ENCODE measurements at regions not wholly inside any gene's neighbourhood (a gene's known extent, or its start where the extent isn't known, plus 50 kb on each side); places are given as distances from the start of the nearest gene placed in this dataset.

DNA sequence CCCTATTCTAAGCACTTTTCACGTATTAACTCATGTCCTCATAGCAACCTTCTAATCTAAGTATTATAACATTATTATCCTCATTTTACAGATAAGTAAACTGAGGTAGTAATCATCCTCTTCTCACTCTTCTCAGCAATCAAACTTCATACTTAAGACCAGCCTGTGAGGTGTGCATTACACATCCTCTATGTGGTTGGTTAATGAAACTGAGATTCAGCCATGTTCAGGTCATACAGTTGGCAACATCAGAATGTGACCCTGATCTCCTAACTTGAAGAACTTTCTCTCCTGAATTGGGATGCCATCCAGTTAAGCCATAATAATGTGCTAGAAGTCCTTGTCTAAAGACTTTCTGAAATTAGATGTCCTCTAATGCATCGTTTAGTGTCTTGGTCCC is 275.1 kb upstream of the ANKRD55 start:
- H3F3A ChIP-seq (replicated peaks; ENCODE audit: insufficient read depth), result no peaks in the 10 kb centered on the region
- ChIA-PET CTCF (no interaction called here), POLR2A (no interaction called here)
- no peaks in the 10 kb centered on the region for H3K27me3 ChIP-seq (ENCODE audit: insufficient read depth)
- TF ChIP-seq, protein P1, sequence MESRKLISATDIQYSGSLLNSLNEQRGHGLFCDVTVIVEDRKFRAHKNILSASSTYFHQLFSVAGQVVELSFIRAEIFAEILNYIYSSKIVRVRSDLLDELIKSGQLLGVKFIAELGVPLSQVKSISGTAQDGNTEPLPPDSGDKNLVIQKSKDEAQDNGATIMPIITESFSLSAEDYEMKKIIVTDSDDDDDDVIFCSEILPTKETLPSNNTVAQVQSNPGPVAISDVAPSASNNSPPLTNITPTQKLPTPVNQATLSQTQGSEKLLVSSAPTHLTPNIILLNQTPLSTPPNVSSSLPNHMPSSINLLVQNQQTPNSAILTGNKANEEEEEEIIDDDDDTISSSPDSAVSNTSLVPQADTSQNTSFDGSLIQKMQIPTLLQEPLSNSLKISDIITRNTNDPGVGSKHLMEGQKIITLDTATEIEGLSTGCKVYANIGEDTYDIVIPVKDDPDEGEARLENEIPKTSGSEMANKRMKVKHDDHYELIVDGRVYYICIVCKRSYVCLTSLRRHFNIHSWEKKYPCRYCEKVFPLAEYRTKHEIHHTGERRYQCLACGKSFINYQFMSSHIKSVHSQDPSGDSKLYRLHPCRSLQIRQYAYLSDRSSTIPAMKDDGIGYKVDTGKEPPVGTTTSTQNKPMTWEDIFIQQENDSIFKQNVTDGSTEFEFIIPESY (IDR thresholded peaks at IDR 0.05; ENCODE audit: borderline replicate concordance, low read depth), result no peak
- TF ChIP-seq NRF1 (IDR thresholded peaks at IDR 0.05; ENCODE audit: low read depth, low read length), result no peak
- TF ChIP-seq USF1 (IDR thresholded peaks at IDR 0.05; ENCODE audit: borderline replicate concordance, low read depth), result no peak
- H3K9ac ChIP-seq, result no peak overlapping the region
- H3K27ac ChIP-seq (ENCODE audit: low read depth in 2 of 2, low read length in 1 of 2), result no peak overlapping the region
- H4K20me1 ChIP-seq (ENCODE audit: insufficient read depth), result no peaks in the 10 kb centered on the region
- no peaks in the 10 kb centered on the region for H3K4me1 ChIP-seq (ENCODE audit: control insufficient read depth in 1 of 2, insufficient read depth in 2 of 2, low read depth in 1 of 2, low read length in 1 of 2)
- no peaks in the 10 kb centered on the region for H3K79me2 ChIP-seq (ENCODE audit: insufficient read depth)
- no peaks in the 10 kb centered on the region for H3K36me3 ChIP-seq (replicated peaks in 1 of 2; ENCODE audit: control insufficient read depth in 1 of 2, insufficient read depth in 2 of 2, low read length in 1 of 2)
- H2AFZ ChIP-seq (ENCODE audit: low read depth), result no peak overlapping the region
- H3K4me2 ChIP-seq, result no peak overlapping the region
- H3K4me3 ChIP-seq (ENCODE audit: low read depth in 2 of 2, low read length in 1 of 2), result no peak overlapping the region
- 75% methylated on average over 2 of the region's 2 CpGs for WGBS (ENCODE audit: low lambda C conversion rate)
- no peaks in the 10 kb centered on the region for H3K9me2 ChIP-seq
- no peak for DNase-seq
- no peaks in the 10 kb centered on the region for H3K9me3 ChIP-seq

DNA sequence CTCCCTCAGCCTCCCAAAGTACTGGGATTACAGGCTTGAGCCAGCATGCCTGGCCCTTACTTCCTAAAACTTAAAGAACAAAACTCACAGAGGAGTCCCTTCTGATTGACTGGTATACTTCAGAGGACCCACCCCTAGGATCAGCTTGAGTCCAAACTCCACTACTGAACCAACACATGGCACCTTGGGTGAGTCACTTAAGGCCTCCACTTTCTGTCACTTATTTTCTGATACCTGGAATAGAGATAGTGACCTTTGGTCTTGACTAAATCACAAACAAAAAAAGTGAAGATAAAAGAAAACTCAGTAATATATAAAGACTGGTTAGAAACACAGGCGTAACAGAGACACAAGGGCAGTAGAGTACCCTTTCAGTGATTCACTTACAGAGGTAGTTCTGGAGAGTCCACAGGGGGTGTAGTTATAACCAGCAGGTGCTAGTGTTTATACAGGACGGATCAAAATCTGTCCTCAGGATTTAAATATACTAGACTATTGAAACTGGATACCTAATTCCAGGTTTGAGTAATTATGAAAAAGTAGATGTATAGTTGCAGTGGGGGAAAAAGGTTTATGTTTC is 274.3 kb upstream of the ANKRD55 start:
- Histone ChIP-seq H3K9me2 (no peaks in the 10 kb centered on the region), H3K27me3 (ENCODE audit: insufficient read depth) (no peaks in the 10 kb centered on the region), H3K4me2 (no peak overlapping the region), H3K9ac (no peak overlapping the region), H3K4me3 (ENCODE audit: low read depth in 2 of 2, low read length in 1 of 2) (no peak overlapping the region), H4K20me1 (ENCODE audit: insufficient read depth) (no peaks in the 10 kb centered on the region), H3K9me3 (no peaks in the 10 kb centered on the region), H3K27ac (ENCODE audit: low read depth in 2 of 2, low read length in 1 of 2) (no peak overlapping the region), H3K36me3 (replicated peaks in 1 of 2; ENCODE audit: control insufficient read depth in 1 of 2, insufficient read depth in 2 of 2, low read length in 1 of 2) (no peaks in the 10 kb centered on the region), H3K79me2 (ENCODE audit: insufficient read depth) (no peaks in the 10 kb centered on the region), H3K4me1 (ENCODE audit: control insufficient read depth in 1 of 2, insufficient read depth in 2 of 2, low read depth in 1 of 2, low read length in 1 of 2) (no peaks in the 10 kb centered on the region), H2AFZ (ENCODE audit: low read depth) (no peak overlapping the region), H3F3A (replicated peaks; ENCODE audit: insufficient read depth) (no peaks in the 10 kb centered on the region)
- ChIA-PET POLR2A (no interaction called here), CTCF (no interaction called here)
- no peak for DNase-seq
- TF ChIP-seq, protein P2, sequence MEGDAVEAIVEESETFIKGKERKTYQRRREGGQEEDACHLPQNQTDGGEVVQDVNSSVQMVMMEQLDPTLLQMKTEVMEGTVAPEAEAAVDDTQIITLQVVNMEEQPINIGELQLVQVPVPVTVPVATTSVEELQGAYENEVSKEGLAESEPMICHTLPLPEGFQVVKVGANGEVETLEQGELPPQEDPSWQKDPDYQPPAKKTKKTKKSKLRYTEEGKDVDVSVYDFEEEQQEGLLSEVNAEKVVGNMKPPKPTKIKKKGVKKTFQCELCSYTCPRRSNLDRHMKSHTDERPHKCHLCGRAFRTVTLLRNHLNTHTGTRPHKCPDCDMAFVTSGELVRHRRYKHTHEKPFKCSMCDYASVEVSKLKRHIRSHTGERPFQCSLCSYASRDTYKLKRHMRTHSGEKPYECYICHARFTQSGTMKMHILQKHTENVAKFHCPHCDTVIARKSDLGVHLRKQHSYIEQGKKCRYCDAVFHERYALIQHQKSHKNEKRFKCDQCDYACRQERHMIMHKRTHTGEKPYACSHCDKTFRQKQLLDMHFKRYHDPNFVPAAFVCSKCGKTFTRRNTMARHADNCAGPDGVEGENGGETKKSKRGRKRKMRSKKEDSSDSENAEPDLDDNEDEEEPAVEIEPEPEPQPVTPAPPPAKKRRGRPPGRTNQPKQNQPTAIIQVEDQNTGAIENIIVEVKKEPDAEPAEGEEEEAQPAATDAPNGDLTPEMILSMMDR (IDR thresholded peaks at IDR 0.05), result no peak
- TF ChIP-seq NRF1 (IDR thresholded peaks at IDR 0.05; ENCODE audit: low read depth, low read length), result no peak
- TF ChIP-seq, protein P3, sequence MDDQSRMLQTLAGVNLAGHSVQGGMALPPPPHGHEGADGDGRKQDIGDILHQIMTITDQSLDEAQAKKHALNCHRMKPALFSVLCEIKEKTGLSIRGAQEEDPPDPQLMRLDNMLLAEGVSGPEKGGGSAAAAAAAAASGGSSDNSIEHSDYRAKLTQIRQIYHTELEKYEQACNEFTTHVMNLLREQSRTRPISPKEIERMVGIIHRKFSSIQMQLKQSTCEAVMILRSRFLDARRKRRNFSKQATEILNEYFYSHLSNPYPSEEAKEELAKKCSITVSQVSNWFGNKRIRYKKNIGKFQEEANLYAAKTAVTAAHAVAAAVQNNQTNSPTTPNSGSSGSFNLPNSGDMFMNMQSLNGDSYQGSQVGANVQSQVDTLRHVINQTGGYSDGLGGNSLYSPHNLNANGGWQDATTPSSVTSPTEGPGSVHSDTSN (IDR thresholded peaks at IDR 0.05), result no peak
- no peak for TF ChIP-seq NFIC (IDR thresholded peaks at IDR 0.05; ENCODE audit: borderline replicate concordance)
- TF ChIP-seq, protein P4, sequence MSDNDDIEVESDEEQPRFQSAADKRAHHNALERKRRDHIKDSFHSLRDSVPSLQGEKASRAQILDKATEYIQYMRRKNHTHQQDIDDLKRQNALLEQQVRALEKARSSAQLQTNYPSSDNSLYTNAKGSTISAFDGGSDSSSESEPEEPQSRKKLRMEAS (IDR thresholded peaks at IDR 0.05; ENCODE audit: low read depth), result no peak
- TF ChIP-seq EZH2phosphoT487 (IDR thresholded peaks at IDR 0.05; ENCODE audit: borderline replicate concordance, low read depth), result no peak
- TF ChIP-seq FOXJ3 (CRISPR knock-in tag; IDR thresholded peaks at IDR 0.05), result no peak
- TF ChIP-seq FOXM1 (IDR thresholded peaks at IDR 0.05; ENCODE audit: low read depth), result no peak
- no peak for TF ChIP-seq RFX5 (IDR thresholded peaks at IDR 0.05; ENCODE audit: low read length)
- TF ChIP-seq, protein P5, sequence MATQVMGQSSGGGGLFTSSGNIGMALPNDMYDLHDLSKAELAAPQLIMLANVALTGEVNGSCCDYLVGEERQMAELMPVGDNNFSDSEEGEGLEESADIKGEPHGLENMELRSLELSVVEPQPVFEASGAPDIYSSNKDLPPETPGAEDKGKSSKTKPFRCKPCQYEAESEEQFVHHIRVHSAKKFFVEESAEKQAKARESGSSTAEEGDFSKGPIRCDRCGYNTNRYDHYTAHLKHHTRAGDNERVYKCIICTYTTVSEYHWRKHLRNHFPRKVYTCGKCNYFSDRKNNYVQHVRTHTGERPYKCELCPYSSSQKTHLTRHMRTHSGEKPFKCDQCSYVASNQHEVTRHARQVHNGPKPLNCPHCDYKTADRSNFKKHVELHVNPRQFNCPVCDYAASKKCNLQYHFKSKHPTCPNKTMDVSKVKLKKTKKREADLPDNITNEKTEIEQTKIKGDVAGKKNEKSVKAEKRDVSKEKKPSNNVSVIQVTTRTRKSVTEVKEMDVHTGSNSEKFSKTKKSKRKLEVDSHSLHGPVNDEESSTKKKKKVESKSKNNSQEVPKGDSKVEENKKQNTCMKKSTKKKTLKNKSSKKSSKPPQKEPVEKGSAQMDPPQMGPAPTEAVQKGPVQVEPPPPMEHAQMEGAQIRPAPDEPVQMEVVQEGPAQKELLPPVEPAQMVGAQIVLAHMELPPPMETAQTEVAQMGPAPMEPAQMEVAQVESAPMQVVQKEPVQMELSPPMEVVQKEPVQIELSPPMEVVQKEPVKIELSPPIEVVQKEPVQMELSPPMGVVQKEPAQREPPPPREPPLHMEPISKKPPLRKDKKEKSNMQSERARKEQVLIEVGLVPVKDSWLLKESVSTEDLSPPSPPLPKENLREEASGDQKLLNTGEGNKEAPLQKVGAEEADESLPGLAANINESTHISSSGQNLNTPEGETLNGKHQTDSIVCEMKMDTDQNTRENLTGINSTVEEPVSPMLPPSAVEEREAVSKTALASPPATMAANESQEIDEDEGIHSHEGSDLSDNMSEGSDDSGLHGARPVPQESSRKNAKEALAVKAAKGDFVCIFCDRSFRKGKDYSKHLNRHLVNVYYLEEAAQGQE (IDR thresholded peaks at IDR 0.05; ENCODE audit: low read depth, low read length), result no peak
- TF ChIP-seq EP300 (IDR thresholded peaks at IDR 0.05; ENCODE audit: borderline replicate concordance in 1 of 2, low read depth in 1 of 2, low read length in 1 of 2), result no peak
- TF ChIP-seq GABPA (IDR thresholded peaks at IDR 0.05; ENCODE audit: low read depth), result no peak
- TF ChIP-seq RCOR1 (IDR thresholded peaks at IDR 0.05; ENCODE audit: low read length), result no peak
- no peak for TF ChIP-seq GATA2 (CRISPR knock-in tag; IDR thresholded peaks at IDR 0.05)
- TF ChIP-seq TAF1 (IDR thresholded peaks at IDR 0.05; ENCODE audit: borderline replicate concordance, low read depth, low read length), result no peak
- 89% methylated on average over 2 of the region's 2 CpGs for WGBS (ENCODE audit: low lambda C conversion rate)
